GM12872 (cell line): ENCODE measurements at regions not wholly inside any gene's neighbourhood (a gene's known extent, or its start where the extent isn't known, plus 50 kb on each side); places are given as distances from the start of the nearest gene placed in this dataset.

Experiments used
- CTCF ChIP-seq: IDR thresholded peaks from 3 replicates; pipeline ENCODE4 v1.5.1; 2011; ENCODE audit warnings: low read depth, mild to moderate bottlenecking, low read length, moderate library complexity; ENCODE audit not compliant: insufficient read depth

DNA sequence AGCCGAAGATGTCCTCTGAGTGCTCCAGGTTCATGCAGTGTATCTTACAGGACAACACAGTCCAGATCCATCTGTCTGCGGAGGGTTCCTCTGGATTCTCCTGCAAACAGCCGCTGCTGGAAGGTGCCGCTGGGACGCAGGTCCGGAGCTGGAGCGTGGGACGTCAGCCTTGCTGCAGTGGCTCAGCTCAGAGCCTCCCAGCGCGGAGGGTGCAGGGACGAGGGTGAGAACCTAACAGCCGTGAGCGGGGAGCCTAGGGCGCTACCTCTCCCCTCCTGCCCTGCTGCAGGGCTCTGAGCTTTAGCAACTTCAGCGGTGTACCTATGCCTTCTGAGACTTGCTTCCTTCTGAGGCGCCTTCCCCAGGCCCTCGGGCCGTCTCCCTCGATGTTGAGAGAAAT lies 137.6 kb upstream of the TMEM72 start:
- no peak for TF ChIP-seq CTCF

GRCh38 chr10:44774676-44775401 lies 136.3 kb upstream of the TMEM72 start:
- no peak for TF ChIP-seq CTCF

DNA sequence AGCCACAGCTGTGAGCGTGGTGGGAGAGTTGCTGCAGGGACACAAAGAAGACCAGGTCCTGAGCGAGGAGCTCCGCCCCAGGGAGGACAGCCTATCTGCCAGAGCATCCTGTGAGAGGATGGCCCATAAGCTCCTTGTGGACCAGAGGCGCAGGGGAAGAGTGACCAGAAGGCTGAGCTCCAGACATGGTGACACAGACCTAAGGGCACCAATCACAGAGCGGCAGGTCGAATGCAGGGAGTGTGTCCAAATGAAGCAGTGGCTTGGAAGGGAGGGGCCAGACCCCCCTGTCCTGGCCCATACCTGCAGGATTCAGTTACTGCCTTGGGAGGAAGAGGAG lies 135.8 kb upstream of the TMEM72 start:
- TF ChIP-seq CTCF, result no peak

GRCh38 chr10:44776181-44776580 lies 135.0 kb upstream of the TMEM72 start:
- no peak for TF ChIP-seq CTCF

- no peak for TF ChIP-seq CTCF
Observed at GRCh38 chr10:44779511-44779910, 131.6 kb upstream of the TMEM72 start.

GRCh38 chr10:44780426-44780825 lies 130.7 kb upstream of the TMEM72 start:
- TF ChIP-seq CTCF, result no peak

DNA sequence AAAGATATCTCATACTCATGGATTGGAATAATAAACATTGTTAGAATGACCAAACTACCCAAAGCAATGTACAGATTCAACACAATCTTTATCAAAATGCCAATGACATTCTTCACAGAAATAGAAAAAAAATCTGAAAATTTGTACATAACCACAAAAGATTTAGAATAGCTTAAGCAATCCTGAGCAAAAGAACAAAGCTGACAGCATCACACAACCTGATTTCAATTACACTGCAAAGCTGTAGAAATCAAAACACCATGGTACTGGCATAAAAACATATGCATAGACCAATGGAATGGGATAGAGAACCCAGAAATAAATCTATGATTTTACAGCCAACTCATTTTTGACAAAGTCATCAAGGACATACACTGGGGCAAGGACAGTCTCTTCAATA lies 130.0 kb upstream of the TMEM72 start:
- no peak for TF ChIP-seq CTCF
